Right atrium auricular region (tissue), 2 donors: ENCODE measurements at regions not wholly inside any gene's neighbourhood (a gene's known extent, or its start where the extent isn't known, plus 50 kb on each side); places are given as distances from the start of the nearest gene placed in this dataset.

Source experiments
- DNase-seq: peaks from one replicate; pipeline ENCODE4 v3.0.0-alpha.2; 2019; ENCODE audit warnings: low spot score
- H3K27ac ChIP-seq, 2 donors: fragments of 200-600 bp; sonication (generic); 1 replicate in 1 of 2; 2 replicates in 1 of 2; pipeline ENCODE4 v1.5.1; 2016 to 2019
- H3K27me3 ChIP-seq, 2 donors: fragments of 200-600 bp; sonication (generic); one replicate each; pipeline versions ENCODE4 v1.5.1 to v1.6.0; 2017 to 2019
- H3K36me3 ChIP-seq: fragments of 200-600 bp; sonication (generic); one replicate; pipeline ENCODE4 v1.5.1; 2016
- H3K4me1 ChIP-seq, 2 donors: fragments of 200-600 bp; sonication (generic); one replicate each; pipeline versions ENCODE4 v1.5.1 to v1.6.0; 2017 to 2019
- H3K4me3 ChIP-seq, 2 donors: fragments of 200-600 bp; sonication (generic); 1 replicate in 1 of 2; 2 replicates in 1 of 2; pipeline ENCODE4 v1.5.1; 2017 to 2019; ENCODE audit warnings: mild to moderate bottlenecking in 1 of 2, moderate library complexity in 1 of 2
- H3K9me3 ChIP-seq, 2 donors: fragments of 200-600 bp; sonication (generic); one replicate each; pipeline ENCODE4 v1.5.1; 2019
- TF ChIP-seq, protein P1 (sequence below), 2 donors: fragments of 200-600 bp; sonication (generic); IDR thresholded peaks; one replicate each; pipeline ENCODE4 v1.5.1; 2019; ENCODE audit warnings: antibody characterized with exemption in 2 of 2

DNA sequence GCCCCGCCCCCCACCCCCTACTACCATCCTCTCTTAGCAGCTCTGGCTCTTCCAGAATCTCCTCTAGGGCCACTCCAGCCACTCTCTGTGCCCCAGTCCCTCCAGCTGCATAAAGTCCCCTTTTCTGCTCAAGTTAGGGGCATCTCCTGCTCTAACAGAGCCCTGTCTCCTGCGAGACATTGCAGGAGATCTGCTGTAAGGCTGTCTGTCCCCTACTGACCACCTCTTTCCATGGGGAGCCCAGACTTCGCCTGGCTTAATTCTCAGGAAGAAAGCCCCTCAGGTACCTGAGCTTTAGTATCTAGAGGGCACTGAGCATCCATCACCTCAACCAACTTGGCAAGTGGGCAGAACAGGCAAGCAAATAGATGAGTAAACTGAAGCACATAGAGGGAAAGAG, 200.7 kb upstream of the ZMIZ1 start:
- Histone ChIP-seq H3K4me3 (no peak overlapping the region), H3K27me3 (no peaks in the 10 kb centered on the region), H3K27ac (no peak overlapping the region), H3K9me3 (no peaks in the 10 kb centered on the region), H3K36me3 (no peaks in the 10 kb centered on the region), H3K4me1 (peaks cover 0 to 10% of the 10 kb centered on the region in 2 donors)
- TF ChIP-seq, protein P1, sequence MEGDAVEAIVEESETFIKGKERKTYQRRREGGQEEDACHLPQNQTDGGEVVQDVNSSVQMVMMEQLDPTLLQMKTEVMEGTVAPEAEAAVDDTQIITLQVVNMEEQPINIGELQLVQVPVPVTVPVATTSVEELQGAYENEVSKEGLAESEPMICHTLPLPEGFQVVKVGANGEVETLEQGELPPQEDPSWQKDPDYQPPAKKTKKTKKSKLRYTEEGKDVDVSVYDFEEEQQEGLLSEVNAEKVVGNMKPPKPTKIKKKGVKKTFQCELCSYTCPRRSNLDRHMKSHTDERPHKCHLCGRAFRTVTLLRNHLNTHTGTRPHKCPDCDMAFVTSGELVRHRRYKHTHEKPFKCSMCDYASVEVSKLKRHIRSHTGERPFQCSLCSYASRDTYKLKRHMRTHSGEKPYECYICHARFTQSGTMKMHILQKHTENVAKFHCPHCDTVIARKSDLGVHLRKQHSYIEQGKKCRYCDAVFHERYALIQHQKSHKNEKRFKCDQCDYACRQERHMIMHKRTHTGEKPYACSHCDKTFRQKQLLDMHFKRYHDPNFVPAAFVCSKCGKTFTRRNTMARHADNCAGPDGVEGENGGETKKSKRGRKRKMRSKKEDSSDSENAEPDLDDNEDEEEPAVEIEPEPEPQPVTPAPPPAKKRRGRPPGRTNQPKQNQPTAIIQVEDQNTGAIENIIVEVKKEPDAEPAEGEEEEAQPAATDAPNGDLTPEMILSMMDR (IDR thresholded peaks at IDR 0.05), result no peak
- DNase-seq, result no peak

DNA sequence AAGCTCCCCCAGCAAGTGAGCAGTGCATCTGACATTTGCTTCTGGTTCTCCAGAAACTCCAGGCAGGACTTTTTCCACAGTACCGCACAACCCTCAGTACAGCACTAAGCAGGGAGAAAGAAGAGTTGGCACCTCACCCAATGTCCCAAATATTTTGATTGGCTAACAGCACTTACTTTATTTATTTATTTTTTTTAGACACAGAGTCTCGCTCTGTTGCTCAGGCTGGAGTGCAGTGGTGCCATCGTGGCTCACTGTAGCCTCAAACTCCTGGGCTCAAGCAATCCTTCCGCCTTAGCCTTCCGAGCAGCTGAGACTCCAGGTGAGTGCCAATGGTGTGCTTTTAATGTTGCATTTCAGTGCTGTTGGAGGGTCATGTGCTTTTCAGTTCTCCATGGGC, 200.3 kb upstream of the ZMIZ1 start:
- Histone ChIP-seq H3K4me3 (no peak overlapping the region), H3K36me3 (no peaks in the 10 kb centered on the region), H3K4me1 (peaks cover 0 to 10% of the 10 kb centered on the region in 2 donors), H3K27ac (no peak overlapping the region), H3K9me3 (no peaks in the 10 kb centered on the region), H3K27me3 (no peaks in the 10 kb centered on the region)
- DNase-seq, result no peak
- TF ChIP-seq, protein P1 (IDR thresholded peaks at IDR 0.05), result no peak

DNA sequence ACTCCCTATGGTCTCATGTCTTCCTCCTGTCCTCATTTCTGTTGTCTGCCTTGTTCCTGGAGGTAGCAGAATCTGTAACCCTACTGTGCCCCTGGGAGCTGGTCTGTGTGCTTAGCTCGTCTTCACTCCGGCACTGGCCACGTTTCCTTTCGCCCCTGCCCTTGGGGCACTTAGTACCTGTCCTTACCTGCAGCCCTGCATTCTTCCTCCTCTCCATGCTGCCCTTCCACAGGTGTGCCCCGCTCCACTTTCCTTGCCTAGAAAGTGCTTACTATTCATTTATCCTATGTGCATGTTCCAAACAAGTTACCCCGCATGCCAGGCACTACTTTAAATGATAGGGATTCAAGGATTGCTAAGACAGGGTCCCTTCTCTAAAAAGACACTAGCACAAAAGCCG, 199.9 kb upstream of the ZMIZ1 start:
- TF ChIP-seq, protein P1 (IDR thresholded peaks at IDR 0.05), result no peak
- H3K27me3 ChIP-seq, result no peaks in the 10 kb centered on the region
- H3K4me1 ChIP-seq, result peaks cover 0 to 10% of the 10 kb centered on the region in 2 donors
- H3K27ac ChIP-seq, result no peak overlapping the region
- H3K36me3 ChIP-seq, result no peaks in the 10 kb centered on the region
- no peaks in the 10 kb centered on the region for H3K9me3 ChIP-seq
- no peak overlapping the region for H3K4me3 ChIP-seq
- DNase-seq, result no peak

DNA sequence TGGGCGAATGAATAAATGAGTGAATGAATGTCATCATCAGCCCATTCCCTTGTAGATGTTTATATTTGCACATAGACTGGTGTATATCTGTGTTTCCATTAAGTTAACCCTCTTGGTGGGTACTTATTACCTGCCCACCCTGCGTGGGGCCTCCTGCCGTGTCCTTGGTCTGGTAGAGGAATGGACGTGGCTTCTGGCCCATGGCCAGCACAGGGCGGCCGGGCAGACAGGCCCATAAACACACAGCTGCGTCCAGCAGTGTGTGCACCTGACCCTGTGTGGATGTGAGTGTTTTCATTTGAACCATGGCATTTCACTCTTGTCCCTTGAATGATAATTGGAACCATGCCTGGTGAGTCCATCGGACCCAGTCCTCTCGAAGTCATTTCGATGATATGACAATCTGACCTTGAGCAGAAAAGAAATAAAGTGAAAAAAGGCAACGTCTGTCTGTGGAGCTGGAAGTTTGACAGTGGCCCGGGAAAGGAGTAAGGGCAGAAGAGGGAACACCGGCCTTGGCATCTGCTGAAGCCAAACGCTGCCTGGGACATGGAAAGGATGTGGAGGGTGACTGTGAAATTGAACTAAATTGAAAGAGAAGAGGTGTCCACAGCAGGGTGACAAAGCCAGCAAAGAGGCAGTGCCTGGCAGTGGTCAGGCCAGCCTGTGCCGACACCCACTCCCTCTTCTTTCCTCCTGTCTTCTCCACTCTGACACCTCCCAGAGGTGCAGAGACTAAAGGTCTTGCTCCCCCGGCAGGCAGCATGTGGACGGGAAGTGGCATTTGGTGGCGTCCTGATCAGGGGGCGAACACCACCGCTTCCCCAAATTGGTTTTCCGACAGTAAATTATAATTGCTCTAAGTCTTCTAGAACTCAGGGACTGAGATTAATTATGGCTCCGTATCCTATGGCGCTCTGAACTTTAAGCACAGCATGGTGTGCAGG, 199.0 kb upstream of the ZMIZ1 start:
- Histone ChIP-seq H3K9me3 (no peaks in the 10 kb centered on the region), H3K36me3 (no peaks in the 10 kb centered on the region), H3K27ac (no peak overlapping the region), H3K4me3 (no peak overlapping the region), H3K27me3 (no peaks in the 10 kb centered on the region), H3K4me1 (peaks cover 0 to 10% of the 10 kb centered on the region in 2 donors)
- no peak for DNase-seq
- TF ChIP-seq, protein P1 (IDR thresholded peaks at IDR 0.05), result no peak

DNA sequence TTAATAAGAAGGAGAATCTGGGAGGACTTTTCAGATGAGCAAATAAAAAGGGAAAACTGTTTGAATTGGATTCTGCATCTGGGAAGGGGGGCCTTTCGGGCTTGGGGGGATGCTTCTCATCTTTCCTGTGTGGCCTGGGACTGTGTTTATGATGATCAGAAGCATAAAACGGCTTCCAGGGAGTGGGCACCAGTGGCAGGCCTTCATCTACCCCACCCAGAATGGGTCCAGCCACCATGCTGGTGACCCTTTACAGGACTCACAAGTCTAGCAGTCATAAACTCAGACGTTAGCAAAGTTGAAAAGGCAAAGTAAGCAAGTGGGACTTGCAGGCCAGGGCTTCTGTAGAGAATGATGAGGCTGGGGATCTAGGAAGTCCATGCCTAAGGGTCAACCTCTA, 198.3 kb upstream of the ZMIZ1 start:
- DNase-seq, result no peak
- no peaks in the 10 kb centered on the region for H3K36me3 ChIP-seq
- no peak overlapping the region for H3K27ac ChIP-seq
- no peaks in the 10 kb centered on the region for H3K9me3 ChIP-seq
- peaks cover 0 to 7% of the 10 kb centered on the region in 2 donors for H3K4me1 ChIP-seq
- no peaks in the 10 kb centered on the region for H3K27me3 ChIP-seq
- no peak overlapping the region for H3K4me3 ChIP-seq
- TF ChIP-seq, protein P1 (IDR thresholded peaks at IDR 0.05), result no peak
